ENCODE measurements at regions not wholly inside any gene's neighbourhood (a gene's known extent, or its start where the extent isn't known, plus 50 kb on each side); places are given as distances from the start of the nearest gene placed in this dataset.
"Not testable (repeated sequence)": the region's sequence is repeated elsewhere in the genome, so short reads cannot be mapped to it uniquely, and the experiment has no call there.

DNA sequence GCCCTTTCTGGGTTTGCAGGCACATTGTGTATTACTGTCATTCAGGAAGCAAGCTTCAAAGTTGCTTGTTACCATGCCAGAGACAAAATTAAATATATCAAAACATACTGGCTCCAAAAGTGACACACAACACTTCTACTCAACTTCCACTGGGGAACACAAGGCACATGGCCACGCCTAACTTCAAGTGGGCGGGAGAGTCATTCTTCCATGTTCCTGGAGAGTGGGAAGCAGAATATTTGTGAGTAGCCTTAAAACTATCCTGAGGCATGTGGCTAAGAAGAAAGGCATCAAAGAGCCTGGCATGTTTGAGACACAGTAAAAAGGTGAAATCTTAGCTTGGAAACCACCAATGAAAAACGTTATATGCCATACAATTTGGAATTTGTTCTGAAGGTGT lies 90.5 kb upstream of the TACR1 start:
- TF ChIP-seq, protein P1, sequence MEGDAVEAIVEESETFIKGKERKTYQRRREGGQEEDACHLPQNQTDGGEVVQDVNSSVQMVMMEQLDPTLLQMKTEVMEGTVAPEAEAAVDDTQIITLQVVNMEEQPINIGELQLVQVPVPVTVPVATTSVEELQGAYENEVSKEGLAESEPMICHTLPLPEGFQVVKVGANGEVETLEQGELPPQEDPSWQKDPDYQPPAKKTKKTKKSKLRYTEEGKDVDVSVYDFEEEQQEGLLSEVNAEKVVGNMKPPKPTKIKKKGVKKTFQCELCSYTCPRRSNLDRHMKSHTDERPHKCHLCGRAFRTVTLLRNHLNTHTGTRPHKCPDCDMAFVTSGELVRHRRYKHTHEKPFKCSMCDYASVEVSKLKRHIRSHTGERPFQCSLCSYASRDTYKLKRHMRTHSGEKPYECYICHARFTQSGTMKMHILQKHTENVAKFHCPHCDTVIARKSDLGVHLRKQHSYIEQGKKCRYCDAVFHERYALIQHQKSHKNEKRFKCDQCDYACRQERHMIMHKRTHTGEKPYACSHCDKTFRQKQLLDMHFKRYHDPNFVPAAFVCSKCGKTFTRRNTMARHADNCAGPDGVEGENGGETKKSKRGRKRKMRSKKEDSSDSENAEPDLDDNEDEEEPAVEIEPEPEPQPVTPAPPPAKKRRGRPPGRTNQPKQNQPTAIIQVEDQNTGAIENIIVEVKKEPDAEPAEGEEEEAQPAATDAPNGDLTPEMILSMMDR (IDR thresholded peaks at IDR 0.05; ENCODE audit: partially characterized antibody, unreplicated experiment) = no peak
- Mint-ChIP-seq H3K4me3 (ENCODE audit: unreplicated experiment) (no peak overlapping the region), H3K27ac (ENCODE audit: unreplicated experiment) (no peak overlapping the region), H3K36me3 (ENCODE audit: unreplicated experiment) (no peaks in the 10 kb centered on the region), H3K9me3 (ENCODE audit: unreplicated experiment) (no peaks in the 10 kb centered on the region), H3K4me1 (ENCODE audit: low read depth, unreplicated experiment) (peaks cover 2% of the 10 kb centered on the region), H3K27me3 (ENCODE audit: unreplicated experiment) (no peaks in the 10 kb centered on the region)
- DNase-seq = no peak

DNA sequence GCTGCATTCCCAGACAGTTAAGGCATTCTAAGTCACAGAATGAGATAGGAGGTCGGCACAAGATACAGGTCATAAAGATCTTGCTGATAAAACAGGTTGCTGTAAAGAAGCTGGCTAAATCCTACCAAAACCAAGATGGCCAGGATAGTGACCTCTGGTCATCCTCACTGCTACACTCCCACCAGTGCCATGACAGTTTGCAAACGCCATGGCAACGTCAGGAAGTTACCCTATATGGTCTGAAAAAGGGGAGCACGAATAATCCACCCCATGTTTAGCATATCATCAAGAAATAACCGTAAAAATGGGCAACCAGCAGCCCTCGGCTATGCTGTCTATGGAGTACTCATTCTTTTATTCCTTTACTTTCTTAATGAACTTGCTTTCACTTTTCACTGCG lies 89.9 kb upstream of the TACR1 start:
- H3K27me3 Mint-ChIP-seq (ENCODE audit: unreplicated experiment); H3K36me3 Mint-ChIP-seq (ENCODE audit: unreplicated experiment); H3K4me1 Mint-ChIP-seq (ENCODE audit: low read depth, unreplicated experiment); DNase-seq; H3K9me3 Mint-ChIP-seq (ENCODE audit: unreplicated experiment); H3K27ac Mint-ChIP-seq (ENCODE audit: unreplicated experiment); H3K4me3 Mint-ChIP-seq (ENCODE audit: unreplicated experiment): not testable (repeated sequence)

DNA sequence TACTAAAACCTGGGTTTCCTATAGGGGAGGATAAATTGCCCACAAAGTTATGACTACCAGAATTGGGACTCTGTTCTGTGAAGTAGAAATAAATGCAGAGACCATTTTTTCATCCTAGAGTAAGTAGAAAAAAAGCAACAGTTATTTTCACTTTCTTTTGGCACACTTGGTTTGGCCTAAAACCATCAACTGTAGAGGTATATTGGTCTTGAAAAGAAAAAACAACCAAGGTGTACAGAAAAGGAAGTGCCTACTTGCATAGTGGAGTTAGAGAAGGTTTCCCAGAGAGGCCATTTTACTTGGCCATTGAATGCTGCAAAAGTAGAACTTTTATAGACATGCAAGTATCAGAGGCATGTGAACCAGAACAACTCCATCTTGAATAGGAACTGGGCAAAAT lies 89.4 kb upstream of the TACR1 start:
- TF ChIP-seq, protein P1 (IDR thresholded peaks at IDR 0.05; ENCODE audit: partially characterized antibody, unreplicated experiment) = no peak
- H3K9me3 Mint-ChIP-seq (ENCODE audit: unreplicated experiment) = no peaks in the 10 kb centered on the region
- no peaks in the 10 kb centered on the region for H3K36me3 Mint-ChIP-seq (ENCODE audit: unreplicated experiment)
- DNase-seq = no peak
- peaks cover 2% of the 10 kb centered on the region for H3K4me1 Mint-ChIP-seq (ENCODE audit: low read depth, unreplicated experiment)
- no peak overlapping the region for H3K4me3 Mint-ChIP-seq (ENCODE audit: unreplicated experiment)
- H3K27ac Mint-ChIP-seq (ENCODE audit: unreplicated experiment) = no peak overlapping the region
- H3K27me3 Mint-ChIP-seq (ENCODE audit: unreplicated experiment) = no peaks in the 10 kb centered on the region

DNA sequence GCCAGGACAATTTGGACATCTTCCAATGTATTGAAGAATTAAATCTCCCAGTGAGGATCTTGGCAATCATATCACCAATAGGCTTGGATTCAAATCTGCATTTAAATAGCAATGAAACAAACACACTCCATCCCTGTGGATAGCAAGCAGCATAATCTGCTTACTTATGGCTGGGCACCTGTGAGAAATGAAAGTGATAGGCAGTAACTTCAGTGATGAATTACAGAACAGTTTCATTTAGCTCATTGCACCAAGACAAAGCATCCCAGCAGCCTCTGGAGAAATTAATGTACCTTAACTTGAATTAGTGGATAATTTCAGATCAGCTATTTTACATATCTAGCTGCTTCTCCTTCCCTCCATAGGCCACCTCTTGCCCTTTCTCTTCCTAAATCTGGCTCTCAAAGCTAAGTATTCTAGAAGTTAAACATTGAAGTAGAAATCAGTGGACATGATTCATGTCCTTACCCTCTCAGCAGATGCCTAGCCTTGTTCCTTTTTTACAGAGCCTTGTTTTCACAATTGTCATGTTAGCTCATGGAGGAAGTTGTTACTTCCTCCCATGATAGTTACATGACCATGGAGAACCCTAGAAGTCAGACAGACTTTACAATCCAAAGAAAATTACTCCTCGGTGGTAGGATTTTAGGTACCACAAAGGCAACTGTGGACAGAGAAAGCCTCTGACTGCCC lies 88.5 kb upstream of the TACR1 start:
- TF ChIP-seq, protein P1 (IDR thresholded peaks at IDR 0.05; ENCODE audit: partially characterized antibody, unreplicated experiment) = no peak
- H3K4me1 Mint-ChIP-seq (ENCODE audit: low read depth, unreplicated experiment) = peaks cover 2% of the 10 kb centered on the region
- H3K27me3 Mint-ChIP-seq (ENCODE audit: unreplicated experiment) = no peaks in the 10 kb centered on the region
- no peak overlapping the region for H3K27ac Mint-ChIP-seq (ENCODE audit: unreplicated experiment)
- H3K36me3 Mint-ChIP-seq (ENCODE audit: unreplicated experiment) = no peaks in the 10 kb centered on the region
- H3K9me3 Mint-ChIP-seq (ENCODE audit: unreplicated experiment) = no peaks in the 10 kb centered on the region
- no peak for DNase-seq
- no peak overlapping the region for H3K4me3 Mint-ChIP-seq (ENCODE audit: unreplicated experiment)

DNA sequence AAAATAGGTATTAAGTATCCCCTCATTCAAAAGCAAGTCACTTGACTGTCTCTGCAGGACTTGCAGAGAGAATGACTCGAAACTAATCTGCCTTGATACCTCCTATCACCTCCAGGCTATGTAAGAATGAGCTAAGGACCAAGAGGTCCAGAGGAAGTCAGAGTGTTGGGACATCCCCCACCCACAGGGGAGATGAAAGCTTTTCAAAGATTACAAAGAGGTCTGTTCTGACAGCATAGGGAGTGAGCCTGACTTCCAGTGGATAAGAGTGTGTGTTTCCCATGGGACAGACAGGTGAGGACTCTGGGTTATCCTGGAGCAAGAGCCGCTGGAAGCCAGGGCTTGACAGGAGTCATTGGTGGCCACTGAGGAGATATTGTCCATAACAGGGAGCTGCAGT lies 85.0 kb upstream of the TACR1 start:
- TF ChIP-seq, protein P1 (IDR thresholded peaks at IDR 0.05; ENCODE audit: partially characterized antibody, unreplicated experiment) = no peak
- Mint-ChIP-seq H3K4me3 (ENCODE audit: unreplicated experiment) (no peak overlapping the region), H3K36me3 (ENCODE audit: unreplicated experiment) (no peaks in the 10 kb centered on the region), H3K27me3 (ENCODE audit: unreplicated experiment) (no peaks in the 10 kb centered on the region), H3K9me3 (ENCODE audit: unreplicated experiment) (no peaks in the 10 kb centered on the region), H3K27ac (ENCODE audit: unreplicated experiment) (no peak overlapping the region), H3K4me1 (ENCODE audit: low read depth, unreplicated experiment) (peaks cover 2% of the 10 kb centered on the region)
- no peak for DNase-seq
